NB4 (cell line): ENCODE measurements at regions not wholly inside any gene's neighbourhood (a gene's known extent, or its start where the extent isn't known, plus 50 kb on each side); places are given as distances from the start of the nearest gene placed in this dataset.

Source experiments
- DNase-seq: peaks from one replicate; pipeline ENCODE4 v3.0.0; 2010; ENCODE audit warnings: low read depth
- H3K4me3 ChIP-seq: one replicate; pipeline ENCODE4 v1.5.1; 2011; ENCODE audit warnings: mild to moderate bottlenecking, low read depth, low read length, moderate library complexity
- CTCF ChIP-seq: IDR thresholded peaks from one replicate; pipeline ENCODE4 v1.5.1; 2012; ENCODE audit warnings: low read depth, low read length
- MAX ChIP-seq: IDR thresholded peaks from 2 replicates; pipeline ENCODE4 v1.6.1; 2011; ENCODE audit warnings: low read depth, low read length
- MYC ChIP-seq: IDR thresholded peaks from 2 replicates; pipeline ENCODE4 v1.6.1; 2011; ENCODE audit warnings: low read depth, low read length
- POLR2A ChIP-seq: IDR thresholded peaks from 2 replicates; pipeline ENCODE4 v1.6.1; 2011; ENCODE audit warnings: mild to moderate bottlenecking; ENCODE audit not compliant: insufficient read length; ENCODE audit errors: extremely low read depth

- H3K4me3 ChIP-seq = no peak overlapping the region
- no peak for DNase-seq
- no peak for TF ChIP-seq POLR2A
- no peak for TF ChIP-seq MYC
- no peak for TF ChIP-seq CTCF
- no peak for TF ChIP-seq MAX
Measured at GRCh38 chr10:105727131-105727530, 1086.0 kb downstream of the SORCS3 start.

- DNase-seq = no peak
- TF ChIP-seq MYC (no peak), CTCF (no peak), POLR2A (no peak), MAX (no peak)
- no peak overlapping the region for H3K4me3 ChIP-seq
Measured at GRCh38 chr10:105726149-105726548, 1085.1 kb downstream of the SORCS3 start.

GRCh38 chr10:105725007-105725406 is 1083.9 kb downstream of the SORCS3 start:
- TF ChIP-seq MAX (no peak), POLR2A (no peak), MYC (no peak), CTCF (no peak)
- DNase-seq = no peak
- H3K4me3 ChIP-seq = no peak overlapping the region

GRCh38 chr10:105718207-105718995 is 1077.3 kb downstream of the SORCS3 start:
- no peak overlapping the region for H3K4me3 ChIP-seq
- no peak for DNase-seq
- TF ChIP-seq MAX (no peak), POLR2A (no peak), CTCF (no peak), MYC (no peak)

- H3K4me3 ChIP-seq = no peak overlapping the region
- no peak for DNase-seq
- TF ChIP-seq CTCF (no peak), MYC (no peak), MAX (no peak), POLR2A (no peak)
Measured at GRCh38 chr10:105714728-105715127, 1073.6 kb downstream of the SORCS3 start.

- no peak overlapping the region for H3K4me3 ChIP-seq
- TF ChIP-seq MAX (no peak), MYC (no peak), CTCF (no peak), POLR2A (no peak)
- DNase-seq = no peak
Measured at GRCh38 chr10:105707603-105708002, 1066.5 kb downstream of the SORCS3 start.
